ENCODE measurements at regions not wholly inside any gene's neighbourhood (a gene's known extent, or its start where the extent isn't known, plus 50 kb on each side); places are given as distances from the start of the nearest gene placed in this dataset.
"Not testable (repeated sequence)": the region's sequence is repeated elsewhere in the genome, so short reads cannot be mapped to it uniquely, and the experiment has no call there.

GRCh38 chr6:33507261-33507660 lies 52.9 kb downstream of the ZBTB9 start:
- DNase-seq = no peak

DNA sequence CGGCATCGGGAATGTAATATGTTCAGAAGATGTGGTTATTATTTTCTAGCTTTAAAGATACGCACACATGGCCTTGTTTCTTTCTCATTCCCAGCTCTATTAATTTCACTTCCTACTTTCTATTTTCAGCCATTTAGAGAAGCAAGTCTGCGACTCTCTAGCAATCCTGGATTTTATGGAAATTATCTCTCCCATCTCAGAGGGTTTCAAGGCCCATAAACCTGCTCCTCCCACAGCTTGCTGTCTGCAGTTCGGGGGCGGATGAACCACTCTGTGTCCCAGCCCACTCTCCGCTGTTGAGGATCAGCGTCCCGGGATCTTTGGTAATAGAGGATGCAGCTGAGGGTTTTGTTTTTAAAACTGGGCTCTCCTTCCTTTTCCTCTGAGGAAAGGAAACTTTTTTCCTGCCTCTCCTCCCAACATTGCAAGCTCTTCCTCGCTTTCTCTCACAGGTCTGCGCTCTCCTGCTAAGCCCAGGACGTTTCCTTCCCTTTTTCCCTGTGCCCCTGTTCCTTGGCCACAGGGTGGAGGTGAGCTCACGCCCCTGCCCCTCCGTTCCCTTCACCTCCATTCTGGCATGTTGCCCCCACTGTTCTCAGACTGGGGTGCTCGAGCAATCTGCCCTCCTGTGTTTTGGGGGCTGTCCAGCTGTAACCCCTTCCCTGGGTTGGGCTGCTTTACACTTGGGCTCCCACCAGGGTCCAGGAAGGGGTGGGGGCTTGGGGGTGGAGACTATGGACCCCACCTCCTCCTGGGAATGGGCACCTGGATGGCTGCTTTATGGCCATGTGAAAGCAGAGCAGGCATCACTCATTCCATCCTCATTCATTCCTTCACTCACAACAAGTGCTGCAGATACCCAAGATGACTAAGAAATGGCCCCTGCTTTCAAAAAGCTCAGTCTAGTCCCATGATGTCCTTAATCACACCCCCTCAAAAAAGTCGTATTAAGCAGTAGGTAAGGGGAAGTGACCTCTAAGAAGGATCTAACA lies 54.9 kb downstream of the ZBTB9 start:
- DNase-seq = peak; percentile 77

DNA sequence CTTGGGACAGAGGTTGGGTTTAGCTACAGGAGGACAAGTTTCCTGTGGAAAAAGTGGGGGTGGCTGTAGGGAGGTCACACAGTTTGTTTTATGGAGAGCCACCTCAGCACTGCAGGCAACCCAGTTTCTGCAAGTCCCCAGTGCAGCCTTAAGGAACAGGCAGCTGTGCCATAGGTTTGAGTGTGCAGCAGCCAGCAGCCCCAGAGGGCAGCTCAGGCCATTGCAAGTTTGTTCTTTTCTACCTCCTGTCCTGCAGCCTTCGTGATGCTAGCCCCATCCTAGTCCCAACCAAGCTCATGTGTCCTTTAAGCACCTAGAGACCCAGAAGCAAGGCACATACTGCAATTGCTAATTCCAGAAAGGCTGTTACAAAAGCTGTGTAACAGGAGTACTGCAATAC lies 58.8 kb downstream of the ZBTB9 start:
- DNase-seq = no peak

DNA sequence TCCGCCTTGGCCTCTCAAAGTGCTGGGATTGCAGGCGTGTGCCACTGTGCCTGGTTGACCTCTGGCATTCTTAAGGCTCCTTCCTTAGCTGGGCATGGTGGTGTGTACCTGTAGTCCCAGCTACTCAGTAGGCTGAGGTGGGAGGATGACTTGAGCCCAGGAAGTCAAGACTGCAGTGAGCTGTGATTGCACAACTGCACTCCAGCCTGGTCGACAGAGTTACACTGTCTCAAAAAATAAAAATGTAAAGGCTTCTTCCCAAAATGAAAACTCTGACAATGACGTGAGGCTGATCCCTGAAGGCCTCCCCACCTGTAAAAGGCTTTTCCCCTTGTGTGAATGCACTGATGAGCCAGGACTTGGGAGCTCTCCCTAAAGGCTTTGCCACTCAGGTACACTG lies 62.4 kb downstream of the ZBTB9 start:
- no peak for DNase-seq

DNA sequence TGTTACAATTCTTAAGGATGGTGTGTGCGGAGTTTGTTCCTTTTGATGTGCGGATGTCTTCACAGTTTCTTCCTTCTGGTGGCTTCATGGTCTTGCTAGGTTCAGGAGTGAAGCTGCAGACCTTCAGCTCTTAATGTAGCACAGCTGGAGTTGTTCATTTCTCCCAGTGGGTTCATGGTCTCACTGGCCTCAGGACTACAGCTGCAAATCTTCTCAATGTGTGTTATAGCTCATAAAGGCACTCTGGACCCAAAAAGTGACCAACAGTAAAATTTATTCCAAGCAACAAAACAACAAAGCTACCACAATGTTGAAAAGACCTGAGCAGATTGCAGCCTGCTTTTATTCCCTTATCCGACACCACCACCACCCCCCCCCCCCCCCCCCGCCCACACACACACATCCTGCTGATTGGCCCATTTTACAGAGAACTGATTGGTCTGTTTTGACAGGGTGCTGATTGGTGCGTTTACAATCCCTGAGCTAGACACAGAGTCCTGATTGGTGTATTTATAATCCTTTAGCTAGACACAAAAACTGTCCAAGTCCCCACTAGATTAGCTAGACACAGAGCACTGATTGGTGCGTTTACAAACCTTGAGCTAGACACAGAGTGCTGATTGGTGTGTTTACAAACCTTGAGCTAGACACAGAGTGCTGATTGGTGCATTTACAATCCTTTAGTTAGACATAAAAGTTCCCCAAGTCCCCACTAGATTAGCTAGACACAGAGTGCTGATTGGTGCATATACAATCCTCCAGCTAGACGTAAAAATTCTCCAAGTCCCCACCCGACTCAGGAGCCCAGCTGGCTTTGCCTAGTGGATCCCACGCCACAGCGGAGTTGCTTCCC lies 59.2 kb downstream of the BAK1 start:
- not testable (repeated sequence) for DNase-seq

DNA sequence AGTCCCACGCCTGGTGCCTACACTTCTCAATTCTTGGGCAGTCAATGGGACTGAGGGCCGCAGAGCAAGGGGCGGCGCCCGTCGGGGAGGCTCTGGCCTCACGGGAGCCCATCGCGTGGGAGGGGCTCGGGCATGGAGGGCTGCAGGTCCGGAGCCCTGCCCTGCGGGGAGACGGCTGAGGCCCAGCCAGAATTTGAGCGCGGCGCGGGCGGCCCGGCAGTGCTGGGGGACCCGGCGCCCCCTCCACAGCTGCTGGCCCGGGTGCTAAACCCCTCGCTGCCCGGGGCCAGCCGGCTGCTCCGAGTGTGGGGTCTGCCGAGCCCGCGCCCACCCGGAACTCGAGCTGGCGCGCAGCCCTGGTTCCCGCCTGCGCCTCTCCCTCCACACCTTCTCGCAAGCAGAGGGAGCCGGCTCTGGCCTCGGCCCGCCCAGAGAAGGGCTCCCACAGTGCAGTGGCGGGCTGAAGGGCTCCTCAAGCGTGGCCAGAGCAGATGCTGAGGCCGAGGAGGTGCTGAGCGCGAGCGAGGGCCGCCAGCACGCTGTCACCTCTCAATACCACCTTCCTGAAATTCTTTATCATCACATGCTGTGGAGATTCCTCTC lies 58.5 kb downstream of the BAK1 start:
- no peak for DNase-seq
